Left cardiac atrium (tissue), 4 donors: ENCODE measurements at regions not wholly inside any gene's neighbourhood (a gene's known extent, or its start where the extent isn't known, plus 50 kb on each side); places are given as distances from the start of the nearest gene placed in this dataset.

Source experiments
- ATAC-seq, 2 donors: fragments of 200-7000 bp; cut with Tn5 transposase; one replicate each; pipeline ENCODE4 v1.9.1; 2020; ENCODE audit warnings: mild to moderate bottlenecking in 2 of 2, moderate library complexity in 2 of 2
- DNase-seq: peaks from one replicate; pipeline ENCODE4 v3.0.0-alpha.2; 2020
- intact Hi-C, 2 donors: fragments of 100-400 bp; cut with DNase I; formaldehyde crosslinking; loops; one replicate each; pipeline versions ENCODE4 v1.14.1 to v1.15.1; 2022 to 2023
- donor health status: DM: no; HTN: yes; CAD: no.
- donor health status: DM: no; HTN: yes; CAD: no; lungs with severe emphysema.
- donor health status: DM: yes; HTN: yes; CAD: no.
- donor health status: Dilated cardiomyopathy.

DNA sequence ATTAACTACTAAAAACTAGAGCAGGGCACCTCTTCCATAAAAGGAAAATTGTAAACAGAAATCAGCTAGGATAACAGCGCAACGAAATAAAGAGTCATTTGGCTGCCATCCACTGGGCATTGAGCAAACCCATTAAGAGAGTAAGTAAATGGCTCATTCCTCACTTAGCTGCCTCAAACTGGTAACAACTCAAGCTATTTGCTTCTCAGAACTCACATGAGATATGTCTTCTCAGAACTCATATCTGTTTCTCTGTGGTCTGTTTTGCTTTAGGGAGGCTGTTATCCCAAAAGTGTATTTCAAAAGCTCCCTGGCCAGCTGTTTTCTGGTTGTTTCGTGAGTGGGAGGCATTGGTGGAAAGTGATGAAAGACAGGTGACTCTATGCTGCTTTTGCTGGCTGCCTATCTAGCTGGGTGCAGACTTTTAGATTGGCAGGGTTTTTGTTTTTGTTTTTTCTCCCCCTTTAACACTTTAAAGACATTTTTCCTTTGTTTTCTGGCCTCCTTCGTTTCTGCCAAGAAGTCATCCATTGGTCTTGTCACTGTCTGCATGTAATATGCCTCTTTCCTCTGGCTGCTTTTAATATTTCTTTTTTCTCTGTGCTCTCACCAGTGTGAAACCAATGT, 269.2 kb upstream of the RGS18 start:
- DNase-seq (no peak), ATAC-seq (peak; percentile 41 to 87)
- intact Hi-C loops = no loop called here

DNA sequence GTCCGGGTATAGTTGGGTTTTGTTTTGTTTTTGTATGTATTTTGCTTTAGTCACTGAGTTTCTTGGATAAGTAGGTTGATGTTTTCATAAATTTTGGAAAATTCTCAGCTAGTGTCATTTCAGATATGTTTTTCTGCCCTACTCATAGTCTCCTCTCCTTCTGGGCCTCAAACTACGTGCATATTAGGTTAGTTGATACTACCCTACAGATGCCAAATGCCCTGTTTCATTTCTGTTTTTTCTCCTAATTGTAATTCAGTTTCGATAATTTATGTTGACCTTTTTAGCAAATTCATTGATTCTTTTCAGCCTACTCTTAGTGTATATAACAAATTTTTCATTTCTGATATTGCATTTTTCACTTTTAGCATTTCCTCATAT, 268.6 kb upstream of the RGS18 start:
- ATAC-seq (no peak), DNase-seq (no peak)
- intact Hi-C loops = no loop called here

GRCh38 chr1:191890433-191891088, 267.7 kb upstream of the RGS18 start:
- DNase-seq (no peak), ATAC-seq (no peak)
- intact Hi-C loops = no loop called here

- DNase-seq = no peak
- intact Hi-C loops = no loop called here
- no peak for ATAC-seq
Measured at GRCh38 chr1:191892716-191893115, 265.5 kb upstream of the RGS18 start.

GRCh38 chr1:191895049-191895448, 263.2 kb upstream of the RGS18 start:
- ATAC-seq (no peak), DNase-seq (no peak)
- intact Hi-C loops = no loop called here

GRCh38 chr1:191895462-191896058, 262.7 kb upstream of the RGS18 start:
- ATAC-seq = no peak
- intact Hi-C loops = no loop called here
- DNase-seq = no peak

- ATAC-seq (no peak), DNase-seq (no peak)
- intact Hi-C loops = no loop called here
Measured at GRCh38 chr1:191897134-191897533, 261.1 kb upstream of the RGS18 start.

- intact Hi-C loops = no loop called here
- ATAC-seq = no peak
- DNase-seq = no peak
Measured at GRCh38 chr1:191901651-191902050, 256.6 kb upstream of the RGS18 start.

DNA sequence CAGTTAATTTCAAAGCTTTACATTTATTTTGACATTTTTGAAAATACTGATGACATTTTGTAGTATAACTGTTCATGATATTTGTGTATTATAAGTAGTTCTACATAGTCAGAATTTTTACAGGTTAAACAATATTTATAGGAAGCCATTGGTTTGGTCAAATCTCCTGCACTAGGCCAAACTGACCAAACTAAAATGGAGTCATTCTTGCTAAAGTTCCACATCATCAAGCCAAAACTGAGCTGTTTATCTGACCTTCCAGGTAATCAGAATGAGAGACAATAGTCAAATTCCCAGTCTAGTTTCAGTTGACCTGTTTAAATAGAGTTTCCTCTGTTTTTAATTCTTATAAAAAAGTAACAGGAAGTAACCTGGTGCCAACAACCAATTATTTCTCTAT, 253.3 kb upstream of the RGS18 start:
- DNase-seq (no peak), ATAC-seq (no peak)
- intact Hi-C loops = no loop called here

DNA sequence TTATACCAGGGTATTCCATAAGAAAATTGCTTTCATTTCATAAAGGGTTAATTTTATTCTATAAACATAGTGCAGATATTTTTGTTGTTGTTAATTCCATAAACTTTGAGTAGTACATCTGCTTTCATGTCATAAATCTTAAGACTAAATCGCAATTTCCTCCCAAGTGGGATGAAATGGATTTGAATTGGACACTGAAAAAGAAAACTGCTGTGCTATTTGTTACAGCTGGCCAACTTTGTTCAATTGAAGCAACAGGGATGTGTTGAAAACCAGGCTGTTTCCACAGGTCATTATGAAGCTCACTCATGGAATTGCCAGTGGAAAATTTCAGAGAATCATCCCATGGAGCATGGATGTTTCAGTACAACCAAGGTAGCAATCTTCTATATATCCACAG, 252.5 kb upstream of the RGS18 start:
- intact Hi-C loops = no loop called here
- ATAC-seq (no peak), DNase-seq (no peak)

DNA sequence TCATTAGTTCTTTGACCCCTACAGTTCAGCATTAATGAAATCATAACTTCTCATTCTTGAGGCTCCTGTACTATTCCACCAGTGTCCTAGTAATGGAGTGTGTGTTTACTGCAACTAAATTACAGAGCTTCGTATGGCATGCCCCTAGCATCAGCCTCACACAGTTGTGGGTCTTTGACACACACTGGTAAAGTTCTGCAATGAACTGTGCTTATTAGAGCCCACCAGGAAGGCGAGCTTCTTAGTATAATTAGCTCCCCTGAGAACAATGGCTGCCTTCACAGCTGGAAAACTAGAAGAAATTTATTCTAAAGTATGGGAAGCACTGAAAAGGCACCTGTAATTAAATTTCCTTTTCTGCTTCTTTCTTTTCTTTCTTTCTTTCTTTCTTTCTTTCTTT, 251.1 kb upstream of the RGS18 start:
- ATAC-seq (no peak), DNase-seq (no peak)
- intact Hi-C loops = no loop called here

DNA sequence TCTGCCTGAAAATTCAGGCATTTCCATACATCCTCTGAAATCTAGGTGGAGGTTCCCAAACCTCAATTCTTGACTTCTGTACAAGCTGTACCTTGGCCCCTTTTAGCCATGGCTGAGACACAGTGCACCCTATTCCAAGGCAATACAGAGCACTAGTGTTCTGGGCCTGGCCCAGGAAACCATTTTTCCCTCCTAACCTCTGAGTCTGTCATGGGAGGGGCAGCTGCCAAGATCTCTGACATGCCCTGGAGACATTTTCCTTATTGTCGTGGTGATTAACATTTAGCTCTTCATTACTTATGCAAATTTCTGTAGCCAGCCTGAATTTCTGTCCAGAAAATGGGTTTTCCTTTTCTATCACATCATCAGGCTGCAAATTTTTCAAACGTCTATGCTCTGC, 248.0 kb upstream of the RGS18 start:
- DNase-seq (no peak), ATAC-seq (no peak)
- intact Hi-C loops = no loop called here

GRCh38 chr1:191912517-191912916, 245.7 kb upstream of the RGS18 start:
- intact Hi-C loops = no loop called here
- DNase-seq (no peak), ATAC-seq (no peak)

DNA sequence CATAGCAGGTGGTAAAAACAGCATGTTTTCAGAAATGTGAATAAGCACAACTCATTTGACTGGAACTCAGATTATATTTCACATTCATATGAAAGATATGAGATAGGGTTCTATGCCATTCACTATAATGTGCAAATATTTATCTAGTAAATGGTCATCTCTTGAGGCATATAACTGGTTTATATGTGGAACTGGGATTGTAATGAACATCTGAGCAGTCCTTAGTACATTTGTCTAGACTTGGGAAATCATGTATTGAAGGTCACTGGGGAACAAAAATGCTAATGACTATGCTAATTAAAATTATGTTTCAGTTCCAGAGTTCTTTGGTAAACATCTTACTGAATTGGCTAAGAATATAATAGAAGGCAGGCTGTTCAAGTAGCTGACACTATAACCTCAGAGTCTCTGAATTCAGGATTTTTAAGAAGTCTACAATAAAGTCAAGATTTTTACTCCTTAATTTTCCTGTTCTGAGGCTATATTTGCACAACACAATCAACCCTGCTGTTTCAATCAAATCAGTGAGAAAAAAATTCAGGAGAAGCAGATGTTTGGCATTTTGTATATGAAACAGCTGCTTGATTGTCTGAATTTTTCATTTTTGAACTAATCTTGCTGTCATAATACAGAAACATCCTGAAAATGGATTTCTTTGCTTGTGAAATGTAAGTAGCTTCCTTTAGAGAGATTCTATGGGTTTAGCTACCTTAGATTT, 244.8 kb upstream of the RGS18 start:
- ATAC-seq = no peak
- DNase-seq = no peak
- intact Hi-C loops = no loop called here

DNA sequence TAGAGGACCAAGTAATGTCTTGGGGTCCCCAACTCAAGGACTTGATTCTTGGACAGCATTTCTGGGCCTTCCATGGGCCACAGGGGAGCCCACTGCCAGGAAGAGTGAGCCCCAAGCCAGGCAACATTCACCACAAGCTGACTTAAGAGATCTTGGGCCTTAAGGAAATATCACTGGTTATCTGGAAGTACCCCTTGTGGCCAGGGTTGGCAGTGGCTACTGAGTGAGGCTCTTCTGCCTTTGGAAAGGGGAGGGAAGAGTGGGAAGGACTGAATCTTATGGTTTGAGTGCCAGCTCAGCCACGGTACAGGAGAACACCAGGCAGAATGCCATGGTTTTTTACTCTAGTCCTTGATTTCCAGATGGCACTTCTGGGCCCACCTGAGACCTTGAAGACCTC, 228.9 kb upstream of the RGS18 start:
- DNase-seq = no peak
- no peak for ATAC-seq
- intact Hi-C loops = no loop called here

- intact Hi-C loops = no loop called here
- ATAC-seq = no peak
Measured at GRCh38 chr1:191943684-191944083, 214.6 kb upstream of the RGS18 start.

GRCh38 chr1:191953526-191953925, 204.7 kb upstream of the RGS18 start:
- ATAC-seq (no peak), DNase-seq (no peak)
- intact Hi-C loops = no loop called here

More at GRCh38 chr1:191943684-191944083, 214.6 kb upstream of the RGS18 start:
- DNase-seq = no peak

GRCh38 chr1:191959856-191960255, 198.4 kb upstream of the RGS18 start:
- DNase-seq (no peak), ATAC-seq (no peak)
- intact Hi-C loops = no loop called here

GRCh38 chr1:191963286-191963685, 195.0 kb upstream of the RGS18 start:
- intact Hi-C loops = no loop called here
- DNase-seq (no peak), ATAC-seq (peak in 1 of 2 donors; percentile 38)

GRCh38 chr1:191963781-191964455, 194.3 kb upstream of the RGS18 start:
- ATAC-seq (peak; percentile 50 to 74), DNase-seq (peak; percentile 29)
- intact Hi-C loops = no loop called here
